ENCODE measurements at regions not wholly inside any gene's neighbourhood (a gene's known extent, or its start where the extent isn't known, plus 50 kb on each side); places are given as distances from the start of the nearest gene placed in this dataset.

- no peak for DNase-seq
These were observed 730.4 kb downstream of the OLFM4 start for GRCh38 chr13:53759016-53759415.

DNA sequence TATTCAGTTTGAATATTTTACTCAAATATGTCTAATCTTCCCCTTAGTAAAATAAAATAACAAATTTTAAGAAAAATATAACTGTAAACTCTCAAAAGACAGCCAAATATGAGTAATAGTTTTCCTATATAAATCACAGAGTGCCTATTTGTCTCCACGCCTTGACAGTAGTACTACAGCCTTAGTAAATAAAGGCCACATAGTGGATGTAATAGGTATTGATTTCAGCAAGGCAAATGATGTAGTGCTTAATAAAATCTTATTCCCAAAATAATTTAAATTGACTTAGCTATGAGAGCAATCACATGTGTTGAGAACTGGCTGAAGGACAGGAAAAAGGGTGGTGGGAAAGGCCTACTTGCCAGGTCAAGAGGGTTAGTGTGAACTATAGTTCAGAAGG is 747.2 kb downstream of the OLFM4 start:
- DNase-seq: no peak

- no peak for DNase-seq
These were observed 750.3 kb downstream of the OLFM4 start for GRCh38 chr13:53778937-53779336.

- DNase-seq: no peak
These were observed 753.3 kb downstream of the OLFM4 start for GRCh38 chr13:53781941-53782340.

DNA sequence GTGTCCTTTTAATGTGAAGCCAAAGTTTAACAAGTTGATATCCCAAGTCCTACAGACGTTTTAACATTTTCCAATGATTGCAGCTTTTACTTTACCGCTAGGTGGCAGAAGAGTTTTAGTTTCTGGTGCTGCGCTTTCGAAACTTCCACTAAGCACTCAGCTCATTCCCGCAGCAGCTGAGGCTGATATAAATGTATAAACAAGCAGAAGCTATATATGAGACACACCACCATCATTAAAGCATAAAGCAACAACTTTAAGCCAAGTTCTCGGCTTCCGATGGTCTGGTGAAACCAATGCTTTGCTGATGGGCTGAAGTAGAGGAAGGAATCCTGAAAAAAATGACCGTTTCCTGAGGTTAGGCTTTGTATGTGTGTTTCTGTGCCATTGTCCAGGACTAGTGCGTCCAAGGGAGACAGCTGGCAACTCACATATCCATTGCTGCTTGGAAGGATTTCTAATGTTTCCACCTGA is 753.9 kb downstream of the OLFM4 start:
- DNase-seq: no peak

GRCh38 chr13:53783471-53783870 is 754.9 kb downstream of the OLFM4 start:
- no peak for DNase-seq

DNA sequence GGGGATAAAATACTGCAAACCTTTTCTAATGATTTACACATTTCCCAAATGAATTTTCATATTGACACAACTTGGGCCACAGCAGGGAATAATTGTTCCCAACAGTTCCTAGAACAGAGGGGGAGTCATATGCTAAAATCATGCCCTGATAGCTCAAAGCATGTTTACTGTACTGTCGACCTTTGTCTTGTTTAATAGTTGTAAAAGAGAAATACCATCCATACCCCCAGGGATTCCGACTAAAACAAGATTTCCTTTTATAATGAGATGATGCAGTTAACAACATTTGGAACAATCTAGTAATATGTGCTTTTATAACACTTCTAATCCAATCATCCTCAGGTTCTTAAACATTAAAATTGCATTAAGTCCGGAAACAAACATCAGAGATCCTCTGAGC is 759.7 kb downstream of the OLFM4 start:
- DNase-seq: no peak

DNA sequence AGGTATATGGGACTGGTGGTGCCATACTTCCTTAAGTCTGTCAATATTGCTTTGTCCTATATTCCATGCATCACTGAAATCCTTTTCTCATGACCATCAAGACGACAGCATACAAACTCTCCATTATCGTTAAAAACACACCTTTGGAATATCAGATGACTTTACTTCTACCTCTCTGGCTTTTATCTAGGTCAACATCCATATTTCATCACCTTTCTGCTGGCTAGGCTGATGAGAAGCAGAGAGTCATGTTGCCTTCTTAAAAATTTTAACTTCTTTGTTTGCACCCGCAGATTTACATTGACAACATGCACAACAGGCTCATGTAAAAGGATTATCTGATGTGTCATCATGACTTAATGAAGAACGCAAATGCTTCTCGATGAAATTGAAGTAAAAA is 771.4 kb downstream of the OLFM4 start:
- DNase-seq: no peak

DNA sequence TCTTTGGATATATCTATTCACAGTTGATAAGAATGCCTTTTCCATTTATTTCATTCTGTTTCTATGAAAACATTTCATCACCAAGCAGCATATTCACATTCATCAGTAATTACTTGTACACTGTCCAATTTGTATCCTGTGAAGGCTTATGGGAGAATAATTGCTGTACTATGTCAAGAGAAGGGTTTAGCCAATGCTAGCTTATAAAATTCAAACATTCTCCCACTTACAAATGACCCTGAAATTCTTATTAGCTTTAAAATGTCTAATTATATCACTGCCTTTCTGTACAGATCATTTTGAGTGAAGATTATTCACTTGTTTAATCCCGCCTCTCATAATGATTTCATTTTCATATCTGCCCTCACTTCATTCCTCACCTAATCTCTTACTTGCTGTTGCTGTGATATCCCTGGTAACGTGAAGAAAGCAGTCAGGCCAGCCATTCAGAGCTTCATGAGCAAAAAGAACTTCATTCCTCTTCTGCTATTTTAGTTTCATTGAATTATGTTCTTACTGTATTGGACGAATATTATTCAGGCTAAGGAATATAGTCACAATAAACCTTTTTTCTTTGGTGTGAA is 778.7 kb downstream of the OLFM4 start:
- DNase-seq: no peak

DNA sequence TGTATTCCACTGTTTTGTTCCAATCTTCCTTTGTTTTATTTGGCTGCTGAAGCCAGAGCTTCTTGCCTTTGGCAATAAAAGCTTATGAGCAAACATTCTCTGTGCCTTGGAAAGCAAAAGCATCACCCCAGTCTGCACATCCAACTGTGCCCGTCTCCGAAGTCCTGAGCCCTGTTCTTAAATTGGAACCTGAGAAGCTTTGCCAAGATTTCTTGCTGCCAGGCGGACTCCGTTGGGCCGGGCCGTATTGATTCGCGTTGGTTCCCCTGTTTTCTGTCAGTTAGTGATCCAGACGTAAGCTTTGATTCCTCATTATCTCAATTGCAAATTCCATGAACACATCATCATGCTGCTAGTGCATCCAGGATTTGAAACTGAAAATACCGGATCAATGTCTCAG is 793.0 kb downstream of the OLFM4 start:
- DNase-seq: no peak

DNA sequence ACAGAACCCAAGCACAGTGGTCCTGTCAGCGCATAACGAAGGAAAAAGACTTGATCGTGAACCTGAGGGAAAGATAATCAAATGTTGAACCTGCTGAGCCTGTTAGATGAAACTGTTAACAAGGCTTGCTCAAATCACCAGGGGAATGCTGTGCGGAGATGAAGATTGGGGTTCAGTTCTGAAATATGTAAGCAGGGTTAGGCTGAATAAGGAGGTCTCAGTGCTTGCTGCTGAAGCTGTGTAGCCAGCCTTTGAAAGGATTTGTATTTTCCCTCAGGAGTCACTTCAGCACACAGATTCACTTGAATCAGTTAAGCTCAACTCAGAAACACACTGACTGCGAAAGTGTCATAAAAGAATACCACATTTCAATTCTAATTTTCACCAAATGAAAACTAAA is 793.5 kb downstream of the OLFM4 start:
- no peak for DNase-seq

DNA sequence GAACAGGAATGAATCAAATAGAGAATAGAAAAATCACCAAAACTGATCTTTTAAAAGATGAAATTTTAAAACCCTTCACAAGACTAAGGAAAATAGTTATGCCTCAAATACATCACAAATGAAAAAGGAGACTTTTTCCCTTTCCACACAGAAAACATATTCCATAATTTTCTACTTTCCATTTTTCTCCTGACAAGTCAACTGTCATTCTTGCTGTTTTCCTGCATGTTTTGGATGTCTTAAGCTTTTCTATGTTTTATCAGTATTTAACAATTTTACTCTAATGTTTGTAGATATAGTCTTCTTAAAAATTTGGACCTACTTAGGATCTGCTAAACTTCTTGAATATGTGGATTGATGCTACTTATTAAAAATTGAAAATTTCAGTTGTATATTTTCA is 810.8 kb downstream of the OLFM4 start:
- DNase-seq: no peak

- no peak for DNase-seq
These were observed 816.0 kb downstream of the OLFM4 start for GRCh38 chr13:53844473-53845146.

GRCh38 chr13:53847502-53847901 is 818.9 kb downstream of the OLFM4 start:
- no peak for DNase-seq

- DNase-seq: no peak
These were observed 819.9 kb downstream of the OLFM4 start for GRCh38 chr13:53848366-53848961.

DNA sequence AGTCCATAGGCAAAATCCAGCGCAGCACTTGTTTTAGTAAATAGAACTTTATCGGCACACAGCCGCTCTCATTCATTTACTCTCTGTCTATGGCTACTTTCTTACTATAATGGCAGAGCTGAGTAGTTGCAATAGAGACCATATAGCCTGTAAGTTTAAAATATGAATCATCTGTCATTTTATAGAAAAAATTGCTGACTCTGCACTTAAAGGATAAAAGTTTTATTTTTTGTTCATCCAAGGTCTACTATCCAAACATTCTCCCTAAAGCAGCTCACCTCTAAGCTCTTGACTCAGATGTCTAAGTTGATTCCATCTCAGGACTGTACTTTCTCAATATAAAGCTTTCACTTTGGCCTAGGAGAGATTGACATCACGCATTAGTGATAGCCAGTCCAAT is 825.7 kb downstream of the OLFM4 start:
- no peak for DNase-seq

- DNase-seq: no peak
These were observed 828.1 kb downstream of the OLFM4 start for GRCh38 chr13:53856573-53857195.

DNA sequence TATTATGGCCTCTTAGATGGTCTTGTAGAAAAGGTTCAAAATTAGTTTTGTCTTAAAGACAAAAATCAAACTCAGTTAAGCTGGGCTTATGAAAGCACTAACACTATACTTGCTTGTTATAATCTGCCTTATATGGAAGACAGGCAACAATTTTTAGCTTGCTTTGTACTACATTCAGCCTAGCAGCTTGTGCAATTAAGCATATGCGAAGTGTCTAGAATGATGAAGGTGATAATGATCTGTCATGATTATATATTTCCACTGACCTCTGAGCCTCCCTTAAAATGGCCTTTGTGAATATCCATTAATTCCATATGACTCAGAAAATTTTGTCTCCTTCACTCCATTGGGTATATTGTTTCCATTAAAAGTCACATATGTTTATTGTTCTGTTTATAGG is 834.9 kb downstream of the OLFM4 start:
- no peak for DNase-seq

DNA sequence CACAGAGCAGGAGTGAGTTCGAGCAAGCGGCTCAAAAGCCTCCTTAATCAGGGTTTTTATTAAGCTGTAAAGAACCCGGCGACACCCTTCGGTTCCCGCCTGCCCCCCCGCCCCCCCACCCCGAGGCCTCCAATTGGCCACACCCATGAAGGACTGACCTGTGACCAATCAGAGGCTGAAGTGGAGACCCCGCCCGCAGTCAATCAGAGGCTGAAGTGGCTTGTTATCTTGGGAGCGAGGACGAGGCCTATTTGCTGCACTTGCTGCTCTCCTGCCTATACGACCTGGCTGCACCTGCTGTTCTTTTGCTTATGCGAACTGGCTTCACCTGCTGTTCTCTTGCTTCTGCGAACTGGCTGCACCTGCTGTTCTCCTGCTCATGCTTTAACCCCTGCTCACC is 844.9 kb downstream of the OLFM4 start:
- DNase-seq: no peak

GRCh38 chr13:53878861-53879260 is 850.2 kb downstream of the OLFM4 start:
- no peak for DNase-seq

- DNase-seq: no peak
These were observed 857.4 kb downstream of the OLFM4 start for GRCh38 chr13:53885997-53886396.

GRCh38 chr13:53890696-53891095 is 862.1 kb downstream of the OLFM4 start:
- no peak for DNase-seq

DNA sequence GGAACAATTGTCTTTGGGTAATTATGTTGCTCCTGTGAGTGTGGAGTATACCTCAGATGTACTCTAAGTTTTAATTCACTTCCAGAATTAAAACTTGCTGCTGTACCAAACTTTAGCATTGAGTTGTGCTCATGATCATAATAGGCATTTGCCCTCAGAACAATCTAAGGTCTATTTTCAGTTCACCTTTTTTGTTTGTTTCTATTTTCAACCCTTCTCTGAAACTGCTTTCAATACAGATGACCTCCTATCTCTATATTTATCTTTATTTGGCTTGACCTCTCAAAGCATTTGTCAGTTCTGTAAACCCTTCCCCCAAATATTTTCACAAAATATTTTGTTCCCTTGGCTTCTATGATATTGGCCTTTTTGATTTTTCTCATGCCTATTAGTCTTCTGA is 873.0 kb downstream of the OLFM4 start:
- DNase-seq: no peak

DNA sequence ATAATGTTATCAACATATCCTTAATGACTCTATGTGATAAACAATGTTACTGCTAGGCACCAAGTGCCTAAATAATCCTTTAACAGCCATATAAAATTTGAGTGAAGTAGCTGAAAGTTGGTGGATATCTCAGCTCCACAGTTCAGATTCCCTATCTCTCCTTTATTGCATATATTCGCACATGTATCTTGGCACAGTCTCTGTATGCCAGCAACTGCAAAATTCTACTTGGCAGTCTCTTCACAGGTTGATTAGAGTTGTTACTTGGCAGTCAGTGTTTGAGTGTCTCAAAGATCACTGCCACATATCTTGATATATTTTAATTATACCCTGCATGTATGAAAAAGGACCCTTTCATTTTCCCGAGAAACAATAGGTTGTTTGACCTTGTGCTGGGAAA is 879.3 kb downstream of the OLFM4 start:
- no peak for DNase-seq
